Esophagus squamous epithelium (tissue), 4 donors: ENCODE measurements at regions not wholly inside any gene's neighbourhood (a gene's known extent, or its start where the extent isn't known, plus 50 kb on each side); places are given as distances from the start of the nearest gene placed in this dataset.

Source experiments
- POLR2A ChIP-seq, 4 donors: fragments of 450-650 bp; IDR thresholded peaks; one replicate each; pipeline ENCODE4 v1.6.1; 2017; ENCODE audit warnings: antibody characterized with exemption in 4 of 4, mild to moderate bottlenecking in 4 of 4, moderate library complexity in 3 of 4
- TF ChIP-seq, protein P1 (sequence below), 6 experiments: fragments of 450-650 bp in 4 of 6; fragments of 200-600 bp in 2 of 6; sonication (generic) in 2 of 6; IDR thresholded peaks; one replicate each; pipeline ENCODE4 v1.5.1; 2016 to 2019; ENCODE audit warnings: antibody characterized with exemption in 6 of 6, mild to moderate bottlenecking in 4 of 6, moderate library complexity in 4 of 6

GRCh38 chr9:113712053-113712452 lies 164.1 kb upstream of the ZNF618 start:
- TF ChIP-seq, protein P1, sequence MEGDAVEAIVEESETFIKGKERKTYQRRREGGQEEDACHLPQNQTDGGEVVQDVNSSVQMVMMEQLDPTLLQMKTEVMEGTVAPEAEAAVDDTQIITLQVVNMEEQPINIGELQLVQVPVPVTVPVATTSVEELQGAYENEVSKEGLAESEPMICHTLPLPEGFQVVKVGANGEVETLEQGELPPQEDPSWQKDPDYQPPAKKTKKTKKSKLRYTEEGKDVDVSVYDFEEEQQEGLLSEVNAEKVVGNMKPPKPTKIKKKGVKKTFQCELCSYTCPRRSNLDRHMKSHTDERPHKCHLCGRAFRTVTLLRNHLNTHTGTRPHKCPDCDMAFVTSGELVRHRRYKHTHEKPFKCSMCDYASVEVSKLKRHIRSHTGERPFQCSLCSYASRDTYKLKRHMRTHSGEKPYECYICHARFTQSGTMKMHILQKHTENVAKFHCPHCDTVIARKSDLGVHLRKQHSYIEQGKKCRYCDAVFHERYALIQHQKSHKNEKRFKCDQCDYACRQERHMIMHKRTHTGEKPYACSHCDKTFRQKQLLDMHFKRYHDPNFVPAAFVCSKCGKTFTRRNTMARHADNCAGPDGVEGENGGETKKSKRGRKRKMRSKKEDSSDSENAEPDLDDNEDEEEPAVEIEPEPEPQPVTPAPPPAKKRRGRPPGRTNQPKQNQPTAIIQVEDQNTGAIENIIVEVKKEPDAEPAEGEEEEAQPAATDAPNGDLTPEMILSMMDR (IDR thresholded peaks at IDR 0.05), result no peak
- no peak for TF ChIP-seq POLR2A (IDR thresholded peaks at IDR 0.05)
